Endothelial cell of umbilical vein (primary cell): ENCODE measurements at regions not wholly inside any gene's neighbourhood (a gene's known extent, or its start where the extent isn't known, plus 50 kb on each side); places are given as distances from the start of the nearest gene placed in this dataset.

Experiments used
- BruUV-seq: library from RNA; stranded (reverse); fragments of 400-500 nt; replicated peaks from 2 replicates; lab custom pipeline; 2021; lab: Mats Ljungman, UMichigan
- CTCF ChIA-PET: fragments of 300-600, 350-600 bp; sonication (Branson Sonifier 250); formaldehyde crosslinking; loops from one replicate; lab custom pipeline; 2021; ENCODE audit warnings: antibody characterized with exemption, inconsistent platforms; lab: Charles Lee
- POLR2A ChIA-PET: fragments of 300-600, 350-600 bp; sonication (Branson Sonifier 250); formaldehyde crosslinking; loops from one replicate; lab custom pipeline; 2021; ENCODE audit warnings: antibody characterized with exemption, inconsistent platforms; lab: Charles Lee
- DNase-seq: peaks from one replicate; pipeline ENCODE4 v3.0.0-alpha.2; 2011; ENCODE audit warnings: low read depth, low spot score
- FAIRE-seq: peaks from 2 replicates; lab custom pipeline; 2011; peaks lifted over from hg19 to GRCh38; lab: Jason Lieb, UNC
- H2AFZ ChIP-seq: 2 replicates; pipeline ENCODE4 v1.6.0; 2012; ENCODE audit warnings: low read depth, low read length, control low read depth, inconsistent platforms
- H3K27ac ChIP-seq: 2 replicates; pipeline ENCODE4 v1.5.1; 2011; ENCODE audit warnings: low read depth, mild to moderate bottlenecking, control low read depth, low read length, moderate library complexity; ENCODE audit not compliant: insufficient read depth
- H3K27me3 ChIP-seq, 2 experiments: 2 replicates each; pipeline versions ENCODE4 v1.6.0 to v1.6.1; 2011; ENCODE audit warnings: low read length in 2 of 2, mixed read lengths in 1 of 2; ENCODE audit not compliant: control insufficient read depth in 2 of 2, insufficient read depth in 2 of 2
- H3K36me3 ChIP-seq, 2 experiments: 2 replicates in 1 of 2; 3 replicates in 1 of 2; pipeline ENCODE4 v1.5.1; 2011; ENCODE audit warnings: low read length in 2 of 2, mild to moderate bottlenecking in 1 of 2, moderate library complexity in 1 of 2; ENCODE audit not compliant: control insufficient read depth in 2 of 2, insufficient read depth in 2 of 2; ENCODE audit errors: extremely low read depth in 1 of 2
- H3K4me1 ChIP-seq: 3 replicates; pipeline ENCODE4 v1.5.1; 2011; ENCODE audit warnings: mild to moderate bottlenecking, low read length; ENCODE audit not compliant: control insufficient read depth, insufficient read depth; ENCODE audit errors: extremely low read depth
- H3K4me2 ChIP-seq: 2 replicates; pipeline ENCODE4 v1.6.1; 2011; ENCODE audit warnings: low read length, control low read depth, mixed read lengths; ENCODE audit not compliant: insufficient read depth
- H3K4me3 ChIP-seq, 3 experiments: fragments of 200-600 bp in 1 of 3; sonication (generic), shearing (Covaris generic) in 1 of 3; replicated peaks in 1 of 3; 2 replicates each; pipeline ENCODE4 v1.5.1; 2011 to 2016; ENCODE audit warnings: control low read depth in 3 of 3, low read length in 3 of 3, mild to moderate bottlenecking in 2 of 3, inconsistent platforms in 1 of 3, low read depth in 1 of 3, moderate library complexity in 1 of 3; ENCODE audit not compliant: insufficient read depth in 1 of 3
- H3K79me2 ChIP-seq: 2 replicates; pipeline ENCODE4 v1.6.0; 2012; ENCODE audit warnings: low read length, inconsistent platforms; ENCODE audit not compliant: control insufficient read depth, insufficient read depth
- H3K9ac ChIP-seq: replicated peaks from 2 replicates; pipeline ENCODE3; 2011; ENCODE audit warnings: low read length, control low read depth; ENCODE audit not compliant: insufficient read depth; ENCODE audit errors: extremely low read depth
- H3K9me1 ChIP-seq: replicated peaks from 3 replicates; pipeline ENCODE4 v1.6.0; 2011; ENCODE audit warnings: mild to moderate bottlenecking, low read length; ENCODE audit not compliant: control insufficient read depth, insufficient read depth; ENCODE audit errors: extremely low read depth
- H3K9me3 ChIP-seq: replicated peaks from 2 replicates; pipeline ENCODE4 v1.5.1; 2012; ENCODE audit warnings: low read length, inconsistent platforms; ENCODE audit not compliant: control insufficient read depth, insufficient read depth
- H4K20me1 ChIP-seq: replicated peaks from 2 replicates; pipeline ENCODE3; 2011; ENCODE audit warnings: mild to moderate bottlenecking, low read length; ENCODE audit not compliant: control insufficient read depth, insufficient read depth; ENCODE audit errors: extremely low read depth
- CTCF ChIP-seq, 2 donors: IDR thresholded peaks; 1 replicate in 1 of 2; 2 replicates in 1 of 2; pipeline ENCODE4 v1.5.1; 2011; ENCODE audit warnings: low read length in 2 of 2, mild to moderate bottlenecking in 2 of 2, moderate library complexity in 2 of 2, control low read depth in 1 of 2, inconsistent platforms in 1 of 2, low read depth in 1 of 2; ENCODE audit not compliant: insufficient read depth in 1 of 2; ENCODE audit errors: extremely low read depth in 1 of 2
- EZH2 ChIP-seq: IDR thresholded peaks from 2 replicates; pipeline ENCODE4 v1.6.1; 2012; ENCODE audit warnings: borderline replicate concordance, low read depth, mild to moderate bottlenecking, moderate library complexity, low read length, inconsistent platforms; ENCODE audit not compliant: severe bottlenecking
- FOS ChIP-seq: IDR thresholded peaks from 2 replicates; pipeline ENCODE4 v1.6.1; 2011; ENCODE audit warnings: mild to moderate bottlenecking, low read length, moderate library complexity, borderline replicate concordance; ENCODE audit not compliant: insufficient read depth
- GATA2 ChIP-seq: IDR thresholded peaks from 2 replicates; pipeline ENCODE4 v1.7.0; 2011; ENCODE audit warnings: low read depth, mild to moderate bottlenecking, moderate library complexity, mixed read lengths, low read length; ENCODE audit not compliant: insufficient read length, insufficient read depth
- JUN ChIP-seq: IDR thresholded peaks from 2 replicates; pipeline ENCODE4 v1.6.1; 2011; ENCODE audit warnings: borderline replicate concordance, low read depth; ENCODE audit not compliant: insufficient read length, insufficient read depth
- MAX ChIP-seq: IDR thresholded peaks from 2 replicates; pipeline ENCODE4 v1.6.1; 2011; ENCODE audit not compliant: insufficient read depth, insufficient read length
- MYC ChIP-seq: IDR thresholded peaks from one replicate; pipeline ENCODE4 v1.6.1; 2011; ENCODE audit warnings: mild to moderate bottlenecking, low read depth, low read length
- POLR2A ChIP-seq: IDR thresholded peaks from 2 replicates; pipeline ENCODE4 v1.6.1; 2012; ENCODE audit warnings: low read depth, mild to moderate bottlenecking, control low read depth, low read length
- POLR2AphosphoS5 ChIP-seq: IDR thresholded peaks from 2 replicates; pipeline ENCODE4 v1.6.1; 2012; ENCODE audit warnings: low read depth, mild to moderate bottlenecking, control low read depth, low read length, moderate library complexity; ENCODE audit not compliant: insufficient read depth
- dilution Hi-C: fragments of 300-500 bp; cut with MboI; formaldehyde crosslinking; loops from one replicate; pipeline ENCODE4 v1.15.0; 2019; ENCODE audit warnings: low sequenced_read_pairs; ENCODE audit not compliant: extremely low pct_ligation_motif_present
- intact Hi-C: fragments of 100-400 bp; cut with micrococcal nuclease; formaldehyde crosslinking; loops from one replicate; pipeline ENCODE4 v1.10.0; 2022

GRCh38 chr13:30370146-30370545 lies 52.1 kb upstream of the UBE2L5 start:
- Histone ChIP-seq H2AFZ (no peak overlapping the region), H3K27me3 (peaks cover 0 to 2% of the 10 kb centered on the region in 2 experiments), H3K79me2 (no peaks in the 10 kb centered on the region), H3K4me1 (peaks cover 9% of the 10 kb centered on the region), H3K4me3 (no peak overlapping the region), H3K27ac (no peak overlapping the region), H3K36me3 (no peaks in the 10 kb centered on the region), H4K20me1 (no peaks in the 10 kb centered on the region), H3K9ac (no peak overlapping the region), H3K4me2 (no peak overlapping the region), H3K9me3 (no peaks in the 10 kb centered on the region), H3K9me1 (no peaks in the 10 kb centered on the region)
- CTCF ChIA-PET: interaction anchor here (1.3 kb wide), 1 partner anchor 237 kb away, joined by 3 read pairs; no protein-coding TSS in a partner anchor
- DNase-seq (no peak), FAIRE-seq (no peak)
- TF ChIP-seq JUN (no peak), MYC (no peak), MAX (no peak), EZH2 (no peak), GATA2 (no peak), POLR2AphosphoS5 (no peak), POLR2A (no peak), FOS (no peak), CTCF (IDR thresholded peaks at IDR 0.05; ENCODE audit: extremely low read depth in 1 of 2, insufficient read depth in 1 of 2, low read depth in 1 of 2, low read length in 2 of 2) (no peak)
- BruUV-seq: no TSS peak
- POLR2A ChIA-PET: no interaction called here
- intact Hi-C loops: no loop called here
- dilution Hi-C loops: no loop called here
